HFF-Myc (cell line): ENCODE measurements at regions not wholly inside any gene's neighbourhood (a gene's known extent, or its start where the extent isn't known, plus 50 kb on each side); places are given as distances from the start of the nearest gene placed in this dataset.
"Not testable (repeated sequence)": the region's sequence is repeated elsewhere in the genome, so short reads cannot be mapped to it uniquely, and the experiment has no call there.

Experiments used
- DNase-seq: peaks from one replicate; pipeline ENCODE4 v3.0.0-alpha.2; 2011; ENCODE audit warnings: low read depth; ENCODE audit errors: extremely low read depth
- H3K4me3 ChIP-seq: replicated peaks from 2 replicates; pipeline ENCODE4 v1.5.1; 2011; ENCODE audit warnings: low read depth, mild to moderate bottlenecking, control low read depth, low read length
- CTCF ChIP-seq: IDR thresholded peaks from 2 replicates; pipeline ENCODE4 v1.5.1; 2012; ENCODE audit warnings: mild to moderate bottlenecking, low read depth, low read length, control low read depth; ENCODE audit errors: missing control alignments

GRCh38 chr5:32908641-32909040 is 197.5 kb downstream of the NPR3 start:
- no peak for DNase-seq
- no peak for TF ChIP-seq CTCF
- no peak overlapping the region for H3K4me3 ChIP-seq

- no peak overlapping the region for H3K4me3 ChIP-seq
- no peak for TF ChIP-seq CTCF
- no peak for DNase-seq
These were observed 198.1 kb downstream of the NPR3 start for GRCh38 chr5:32909207-32909606.

GRCh38 chr5:32916648-32917047 is 205.5 kb downstream of the NPR3 start:
- peak; percentile 71 for TF ChIP-seq CTCF
- no peak for DNase-seq
- no peak overlapping the region for H3K4me3 ChIP-seq

GRCh38 chr5:32928761-32929160 is 217.6 kb downstream of the NPR3 start:
- no peak for DNase-seq
- TF ChIP-seq CTCF = no peak
- H3K4me3 ChIP-seq = no peak overlapping the region

GRCh38 chr5:32931438-32931837 is 220.3 kb downstream of the NPR3 start:
- not testable (repeated sequence) for H3K4me3 ChIP-seq, DNase-seq

GRCh38 chr5:32932241-32932935 is 221.3 kb downstream of the NPR3 start:
- no peak for TF ChIP-seq CTCF
- no peak overlapping the region for H3K4me3 ChIP-seq
- no peak for DNase-seq

- no peak for TF ChIP-seq CTCF
- H3K4me3 ChIP-seq = no peak overlapping the region
- DNase-seq = no peak
These were observed 222.6 kb downstream of the NPR3 start for GRCh38 chr5:32933692-32934091.
